ENCODE measurements at regions not wholly inside any gene's neighbourhood (a gene's known extent, or its start where the extent isn't known, plus 50 kb on each side); places are given as distances from the start of the nearest gene placed in this dataset.
"Not testable (repeated sequence)": the region's sequence is repeated elsewhere in the genome, so short reads cannot be mapped to it uniquely, and the experiment has no call there.

GRCh38 chrX:139158256-139158655 lies 372.3 kb upstream of the F9 start:
- no peaks in the 10 kb centered on the region for H3K9me3 Mint-ChIP-seq (ENCODE audit: unreplicated experiment)
- peaks cover 3% of the 10 kb centered on the region for H3K4me1 Mint-ChIP-seq (ENCODE audit: unreplicated experiment)
- no peak for TF ChIP-seq CTCF (IDR thresholded peaks at IDR 0.05; ENCODE audit: unreplicated experiment)
- no peak overlapping the region for H3K4me3 Mint-ChIP-seq (ENCODE audit: unreplicated experiment)
- no peak for DNase-seq (ENCODE audit: low spot score)
- H3K36me3 Mint-ChIP-seq (ENCODE audit: low read depth, unreplicated experiment) = peaks cover 12% of the 10 kb centered on the region
- H3K27ac Mint-ChIP-seq (ENCODE audit: unreplicated experiment) = no peak overlapping the region
- H3K27me3 Mint-ChIP-seq (ENCODE audit: unreplicated experiment) = peaks cover 2% of the 10 kb centered on the region

- TF ChIP-seq CTCF (IDR thresholded peaks at IDR 0.05; ENCODE audit: unreplicated experiment) = no peak
- H3K4me1 Mint-ChIP-seq (ENCODE audit: unreplicated experiment) = peaks cover 3% of the 10 kb centered on the region
- no peaks in the 10 kb centered on the region for H3K9me3 Mint-ChIP-seq (ENCODE audit: unreplicated experiment)
- H3K27me3 Mint-ChIP-seq (ENCODE audit: unreplicated experiment) = no peaks in the 10 kb centered on the region
- DNase-seq (ENCODE audit: low spot score) = no peak
- H3K27ac Mint-ChIP-seq (ENCODE audit: unreplicated experiment) = no peak overlapping the region
- no peak overlapping the region for H3K4me3 Mint-ChIP-seq (ENCODE audit: unreplicated experiment)
- peaks cover 12% of the 10 kb centered on the region for H3K36me3 Mint-ChIP-seq (ENCODE audit: low read depth, unreplicated experiment)
Observed at GRCh38 chrX:139156356-139156755, 374.2 kb upstream of the F9 start.

- H3K27me3 Mint-ChIP-seq (ENCODE audit: unreplicated experiment); H3K4me3 Mint-ChIP-seq (ENCODE audit: unreplicated experiment); DNase-seq (ENCODE audit: low spot score); H3K27ac Mint-ChIP-seq (ENCODE audit: unreplicated experiment); H3K9me3 Mint-ChIP-seq (ENCODE audit: unreplicated experiment); H3K4me1 Mint-ChIP-seq (ENCODE audit: unreplicated experiment); H3K36me3 Mint-ChIP-seq (ENCODE audit: low read depth, unreplicated experiment): not testable (repeated sequence)
Observed at GRCh38 chrX:139146625-139147024, 383.9 kb upstream of the F9 start.

- peaks cover 2% of the 10 kb centered on the region for H3K4me1 Mint-ChIP-seq (ENCODE audit: unreplicated experiment)
- no peaks in the 10 kb centered on the region for H3K27me3 Mint-ChIP-seq (ENCODE audit: unreplicated experiment)
- DNase-seq (ENCODE audit: low spot score) = no peak
- no peak for TF ChIP-seq CTCF (IDR thresholded peaks at IDR 0.05; ENCODE audit: unreplicated experiment)
- no peaks in the 10 kb centered on the region for H3K36me3 Mint-ChIP-seq (ENCODE audit: low read depth, unreplicated experiment)
- H3K4me3 Mint-ChIP-seq (ENCODE audit: unreplicated experiment) = no peak overlapping the region
- no peaks in the 10 kb centered on the region for H3K9me3 Mint-ChIP-seq (ENCODE audit: unreplicated experiment)
- H3K27ac Mint-ChIP-seq (ENCODE audit: unreplicated experiment) = no peak overlapping the region
Observed at GRCh38 chrX:139141370-139141769, 389.2 kb upstream of the F9 start.

GRCh38 chrX:139134316-139134715 lies 396.2 kb upstream of the F9 start:
- DNase-seq (ENCODE audit: low spot score) = no peak
- Mint-ChIP-seq H3K27ac (ENCODE audit: unreplicated experiment) (no peak overlapping the region), H3K9me3 (ENCODE audit: unreplicated experiment) (no peaks in the 10 kb centered on the region), H3K36me3 (ENCODE audit: low read depth, unreplicated experiment) (no peaks in the 10 kb centered on the region), H3K4me1 (ENCODE audit: unreplicated experiment) (no peaks in the 10 kb centered on the region), H3K27me3 (ENCODE audit: unreplicated experiment) (no peaks in the 10 kb centered on the region), H3K4me3 (ENCODE audit: unreplicated experiment) (no peak overlapping the region)
- no peak for TF ChIP-seq CTCF (IDR thresholded peaks at IDR 0.05; ENCODE audit: unreplicated experiment)

- Mint-ChIP-seq H3K9me3 (ENCODE audit: unreplicated experiment) (no peaks in the 10 kb centered on the region), H3K27ac (ENCODE audit: unreplicated experiment) (no peak overlapping the region), H3K4me1 (ENCODE audit: unreplicated experiment) (peaks cover 2% of the 10 kb centered on the region), H3K36me3 (ENCODE audit: low read depth, unreplicated experiment) (peaks cover 3% of the 10 kb centered on the region), H3K27me3 (ENCODE audit: unreplicated experiment) (peaks cover 1% of the 10 kb centered on the region), H3K4me3 (ENCODE audit: unreplicated experiment) (no peak overlapping the region)
- DNase-seq (ENCODE audit: low spot score) = peak; percentile 36
- TF ChIP-seq CTCF (IDR thresholded peaks at IDR 0.05; ENCODE audit: unreplicated experiment) = peak; percentile 43
Observed at GRCh38 chrX:139126493-139126892, 404.0 kb upstream of the F9 start.
